ENCODE measurements at regions not wholly inside any gene's neighbourhood (a gene's known extent, or its start where the extent isn't known, plus 50 kb on each side); places are given as distances from the start of the nearest gene placed in this dataset.
"Not testable (repeated sequence)": the region's sequence is repeated elsewhere in the genome, so short reads cannot be mapped to it uniquely, and the experiment has no call there.

GRCh38 chr22:34808618-34809017 lies 257.3 kb upstream of the ISX start:
- no peak overlapping the region for H3K4me3 ChIP-seq (ENCODE audit: low read depth, low read length)
- H3K4me1 ChIP-seq (ENCODE audit: control insufficient read depth, insufficient read depth, low read length), result no peaks in the 10 kb centered on the region
- no peaks in the 10 kb centered on the region for H3K27me3 ChIP-seq (ENCODE audit: control insufficient read depth, insufficient read depth, low read length)
- H3K9ac ChIP-seq (ENCODE audit: low read depth, low read length), result no peak overlapping the region
- no peaks in the 10 kb centered on the region for H3K36me3 ChIP-seq (ENCODE audit: control insufficient read depth, insufficient read depth, low read length)
- H3K9me3 ChIP-seq (ENCODE audit: control insufficient read depth, insufficient read depth, low read length), result no peaks in the 10 kb centered on the region

- no peaks in the 10 kb centered on the region for H3K27me3 ChIP-seq (ENCODE audit: control insufficient read depth, insufficient read depth, low read length)
- no peaks in the 10 kb centered on the region for H3K9me3 ChIP-seq (ENCODE audit: control insufficient read depth, insufficient read depth, low read length)
- H3K9ac ChIP-seq (ENCODE audit: low read depth, low read length), result no peak overlapping the region
- H3K4me3 ChIP-seq (ENCODE audit: low read depth, low read length), result no peak overlapping the region
- no peaks in the 10 kb centered on the region for H3K36me3 ChIP-seq (ENCODE audit: control insufficient read depth, insufficient read depth, low read length)
- H3K4me1 ChIP-seq (ENCODE audit: control insufficient read depth, insufficient read depth, low read length), result peaks cover 5% of the 10 kb centered on the region
Measured at GRCh38 chr22:34812631-34813030, 253.3 kb upstream of the ISX start.

DNA sequence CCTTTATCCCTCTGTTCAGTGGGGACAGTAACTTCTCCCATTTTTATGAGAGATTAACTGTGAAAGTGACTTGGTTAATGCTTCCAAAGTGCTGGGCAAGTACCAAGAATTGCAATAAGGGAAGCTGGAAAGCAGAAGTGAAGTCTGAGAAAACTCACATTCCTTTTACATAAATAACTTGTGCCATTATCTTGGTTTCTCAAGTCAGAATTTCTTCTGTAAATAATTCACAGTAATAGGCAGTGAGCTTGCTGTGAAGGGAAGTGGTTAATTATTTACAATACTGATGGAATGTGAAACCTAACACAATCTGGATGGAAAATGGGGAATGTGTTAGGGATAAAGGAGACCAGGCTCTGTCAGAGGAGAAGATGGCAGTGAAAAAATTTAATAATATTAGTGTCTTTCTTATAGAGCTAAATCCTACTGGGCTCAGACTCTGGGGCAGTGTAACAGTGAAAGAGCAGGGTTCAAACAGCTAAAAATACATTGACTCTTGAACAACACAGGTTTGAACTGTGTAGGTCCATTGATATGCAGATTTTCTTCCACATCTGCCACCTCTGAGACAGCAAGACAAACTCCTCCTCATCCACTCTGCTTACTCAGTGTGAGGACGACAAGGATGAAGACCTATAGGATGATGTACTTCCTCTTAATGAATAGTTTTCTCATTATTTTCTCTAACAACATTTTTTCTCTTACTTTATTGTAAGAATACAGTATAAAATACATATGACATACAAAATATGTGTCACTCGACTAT lies 251.5 kb upstream of the ISX start:
- Histone ChIP-seq H3K36me3 (ENCODE audit: control insufficient read depth, insufficient read depth, low read length) (no peaks in the 10 kb centered on the region), H3K4me3 (ENCODE audit: low read depth, low read length) (no peak overlapping the region), H3K27me3 (ENCODE audit: control insufficient read depth, insufficient read depth, low read length) (no peaks in the 10 kb centered on the region), H3K9ac (ENCODE audit: low read depth, low read length) (no peak overlapping the region), H3K9me3 (ENCODE audit: control insufficient read depth, insufficient read depth, low read length) (no peaks in the 10 kb centered on the region), H3K4me1 (ENCODE audit: control insufficient read depth, insufficient read depth, low read length) (peaks cover 5% of the 10 kb centered on the region)

DNA sequence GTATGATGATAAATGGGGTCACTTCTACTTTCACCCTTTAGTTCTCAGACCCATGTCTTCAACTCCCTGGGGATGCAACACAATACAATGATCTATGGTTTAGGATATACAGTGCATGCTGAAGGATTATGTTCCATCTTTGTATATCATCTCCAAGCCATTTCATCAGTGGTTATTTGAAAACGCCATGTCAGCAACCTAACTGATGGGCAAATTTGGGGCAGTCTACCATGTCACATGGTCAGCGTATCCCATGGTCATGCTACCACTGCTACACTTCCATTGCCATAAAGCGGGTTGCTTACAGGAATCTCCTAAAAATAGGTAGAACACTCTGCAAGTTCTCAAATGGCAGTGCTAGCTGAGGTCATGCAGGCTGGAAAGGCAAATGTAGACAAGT lies 236.5 kb upstream of the ISX start:
- H3K27me3 ChIP-seq (ENCODE audit: control insufficient read depth, insufficient read depth, low read length), result no peaks in the 10 kb centered on the region
- no peak overlapping the region for H3K9ac ChIP-seq (ENCODE audit: low read depth, low read length)
- no peaks in the 10 kb centered on the region for H3K9me3 ChIP-seq (ENCODE audit: control insufficient read depth, insufficient read depth, low read length)
- no peak overlapping the region for H3K4me3 ChIP-seq (ENCODE audit: low read depth, low read length)
- H3K4me1 ChIP-seq (ENCODE audit: control insufficient read depth, insufficient read depth, low read length), result no peaks in the 10 kb centered on the region
- H3K36me3 ChIP-seq (ENCODE audit: control insufficient read depth, insufficient read depth, low read length), result no peaks in the 10 kb centered on the region

GRCh38 chr22:34834059-34834458 lies 231.9 kb upstream of the ISX start:
- Histone ChIP-seq H3K9me3 (ENCODE audit: control insufficient read depth, insufficient read depth, low read length) (no peaks in the 10 kb centered on the region), H3K9ac (ENCODE audit: low read depth, low read length) (no peak overlapping the region), H3K4me1 (ENCODE audit: control insufficient read depth, insufficient read depth, low read length) (no peaks in the 10 kb centered on the region), H3K36me3 (ENCODE audit: control insufficient read depth, insufficient read depth, low read length) (no peaks in the 10 kb centered on the region), H3K27me3 (ENCODE audit: control insufficient read depth, insufficient read depth, low read length) (no peaks in the 10 kb centered on the region), H3K4me3 (ENCODE audit: low read depth, low read length) (no peak overlapping the region)

- not testable (repeated sequence) for H3K36me3 ChIP-seq (ENCODE audit: control insufficient read depth, insufficient read depth, low read length); H3K4me3 ChIP-seq (ENCODE audit: low read depth, low read length); H3K27me3 ChIP-seq (ENCODE audit: control insufficient read depth, insufficient read depth, low read length); H3K9ac ChIP-seq (ENCODE audit: low read depth, low read length); H3K4me1 ChIP-seq (ENCODE audit: control insufficient read depth, insufficient read depth, low read length); H3K9me3 ChIP-seq (ENCODE audit: control insufficient read depth, insufficient read depth, low read length)
Measured at GRCh38 chr22:34834541-34834940, 231.4 kb upstream of the ISX start.

- H3K4me3 ChIP-seq (ENCODE audit: low read depth, low read length), result no peak overlapping the region
- H3K9ac ChIP-seq (ENCODE audit: low read depth, low read length), result no peak overlapping the region
- H3K9me3 ChIP-seq (ENCODE audit: control insufficient read depth, insufficient read depth, low read length), result peaks cover 10% of the 10 kb centered on the region
- H3K4me1 ChIP-seq (ENCODE audit: control insufficient read depth, insufficient read depth, low read length), result peaks cover 23% of the 10 kb centered on the region
- no peaks in the 10 kb centered on the region for H3K27me3 ChIP-seq (ENCODE audit: control insufficient read depth, insufficient read depth, low read length)
- H3K36me3 ChIP-seq (ENCODE audit: control insufficient read depth, insufficient read depth, low read length), result no peaks in the 10 kb centered on the region
Measured at GRCh38 chr22:34841331-34841771, 224.6 kb upstream of the ISX start.

DNA sequence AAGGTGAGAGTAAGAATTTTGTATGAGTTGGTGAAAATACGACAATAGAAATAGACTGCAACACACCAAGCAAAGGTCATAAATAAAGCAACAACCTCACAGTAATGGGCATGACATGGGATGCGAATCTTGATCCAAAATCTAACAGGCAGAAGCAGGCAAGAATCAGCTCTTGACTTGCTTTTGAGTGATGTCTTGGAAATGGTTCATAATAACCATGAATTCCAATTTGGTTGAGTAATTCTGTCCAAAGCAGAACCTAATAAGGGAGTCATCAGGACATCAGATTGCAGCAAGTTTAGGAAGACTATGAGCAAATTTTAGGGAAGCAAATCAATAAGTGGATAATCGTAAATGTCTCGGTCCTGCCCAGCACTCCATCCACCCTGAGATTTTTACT lies 224.0 kb upstream of the ISX start:
- no peaks in the 10 kb centered on the region for H3K27me3 ChIP-seq (ENCODE audit: control insufficient read depth, insufficient read depth, low read length)
- H3K4me1 ChIP-seq (ENCODE audit: control insufficient read depth, insufficient read depth, low read length), result peaks cover 23% of the 10 kb centered on the region
- H3K36me3 ChIP-seq (ENCODE audit: control insufficient read depth, insufficient read depth, low read length), result no peaks in the 10 kb centered on the region
- peak overlapping the region; percentile 47 for H3K9ac ChIP-seq (ENCODE audit: low read depth, low read length)
- H3K4me3 ChIP-seq (ENCODE audit: low read depth, low read length), result peak overlapping the region; percentile 33
- peaks cover 10% of the 10 kb centered on the region for H3K9me3 ChIP-seq (ENCODE audit: control insufficient read depth, insufficient read depth, low read length)

GRCh38 chr22:34842630-34843029 lies 223.3 kb upstream of the ISX start:
- Histone ChIP-seq H3K27me3 (ENCODE audit: control insufficient read depth, insufficient read depth, low read length) (no peaks in the 10 kb centered on the region), H3K9ac (ENCODE audit: low read depth, low read length) (peak overlapping the region; percentile 47), H3K9me3 (ENCODE audit: control insufficient read depth, insufficient read depth, low read length) (peaks cover 10% of the 10 kb centered on the region), H3K4me1 (ENCODE audit: control insufficient read depth, insufficient read depth, low read length) (peaks cover 23% of the 10 kb centered on the region), H3K36me3 (ENCODE audit: control insufficient read depth, insufficient read depth, low read length) (no peaks in the 10 kb centered on the region), H3K4me3 (ENCODE audit: low read depth, low read length) (no peak overlapping the region)

- H3K4me1 ChIP-seq (ENCODE audit: control insufficient read depth, insufficient read depth, low read length), result peaks cover 23% of the 10 kb centered on the region
- H3K9me3 ChIP-seq (ENCODE audit: control insufficient read depth, insufficient read depth, low read length), result peaks cover 10% of the 10 kb centered on the region
- not testable (repeated sequence) for H3K27me3 ChIP-seq (ENCODE audit: control insufficient read depth, insufficient read depth, low read length); H3K9ac ChIP-seq (ENCODE audit: low read depth, low read length); H3K36me3 ChIP-seq (ENCODE audit: control insufficient read depth, insufficient read depth, low read length); H3K4me3 ChIP-seq (ENCODE audit: low read depth, low read length)
Measured at GRCh38 chr22:34843743-34844142, 222.2 kb upstream of the ISX start.

DNA sequence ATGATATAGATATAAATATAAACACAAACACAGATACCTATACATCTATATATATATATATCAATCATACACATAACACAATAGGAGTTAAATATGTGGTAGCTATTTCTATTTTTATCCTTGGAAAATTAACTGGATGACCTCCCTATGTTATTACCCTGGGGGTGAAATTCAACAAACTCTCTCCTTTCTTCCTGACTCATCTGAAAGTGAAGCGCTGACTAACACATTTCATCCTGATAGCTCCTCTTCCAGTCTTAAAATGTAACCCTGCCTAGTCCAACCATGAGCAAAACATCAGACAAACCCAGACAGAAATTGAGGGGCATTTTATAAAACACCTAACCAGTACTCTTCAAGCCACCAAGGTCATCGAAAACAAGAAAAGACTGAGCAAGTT lies 220.6 kb upstream of the ISX start:
- H3K9me3 ChIP-seq (ENCODE audit: control insufficient read depth, insufficient read depth, low read length), result peaks cover 10% of the 10 kb centered on the region
- no peak overlapping the region for H3K4me3 ChIP-seq (ENCODE audit: low read depth, low read length)
- H3K36me3 ChIP-seq (ENCODE audit: control insufficient read depth, insufficient read depth, low read length), result no peaks in the 10 kb centered on the region
- H3K27me3 ChIP-seq (ENCODE audit: control insufficient read depth, insufficient read depth, low read length), result no peaks in the 10 kb centered on the region
- peaks cover 18% of the 10 kb centered on the region for H3K4me1 ChIP-seq (ENCODE audit: control insufficient read depth, insufficient read depth, low read length)
- H3K9ac ChIP-seq (ENCODE audit: low read depth, low read length), result no peak overlapping the region

- Histone ChIP-seq H3K36me3 (ENCODE audit: control insufficient read depth, insufficient read depth, low read length) (no peaks in the 10 kb centered on the region), H3K9ac (ENCODE audit: low read depth, low read length) (no peak overlapping the region), H3K27me3 (ENCODE audit: control insufficient read depth, insufficient read depth, low read length) (no peaks in the 10 kb centered on the region), H3K4me3 (ENCODE audit: low read depth, low read length) (no peak overlapping the region), H3K4me1 (ENCODE audit: control insufficient read depth, insufficient read depth, low read length) (peaks cover 12% of the 10 kb centered on the region), H3K9me3 (ENCODE audit: control insufficient read depth, insufficient read depth, low read length) (peaks cover 10% of the 10 kb centered on the region)
Measured at GRCh38 chr22:34847072-34847471, 218.9 kb upstream of the ISX start.
